ENCODE measurements at regions not wholly inside any gene's neighbourhood (a gene's known extent, or its start where the extent isn't known, plus 50 kb on each side); places are given as distances from the start of the nearest gene placed in this dataset.

DNA sequence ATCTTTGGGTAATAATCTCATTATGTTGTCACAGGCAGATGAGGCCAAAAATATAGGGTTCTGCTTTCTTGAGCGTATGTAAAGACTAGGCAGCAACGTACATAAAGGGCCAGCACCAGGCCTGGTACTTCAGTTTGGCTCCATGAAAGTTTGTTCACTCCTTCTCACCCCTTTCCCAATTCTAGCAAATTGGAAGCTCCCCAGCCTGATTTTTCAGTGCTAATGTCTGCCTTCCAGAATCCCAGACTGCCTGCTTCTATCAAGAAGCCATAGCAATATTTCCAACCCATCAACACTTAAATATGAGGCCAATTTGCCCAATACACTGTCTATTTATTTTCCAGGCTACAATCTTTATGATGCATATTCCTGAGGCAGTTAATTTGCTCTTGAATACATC, 93.4 kb upstream of the PTPRT start:
- Mint-ChIP-seq H3K36me3 (no peaks in the 10 kb centered on the region), H3K4me3 (no peak overlapping the region), H3K27me3 (peaks cover 20 to 23% of the 10 kb centered on the region in 2 donors), H3K27ac (no peak overlapping the region), H3K9me3 (peaks cover 0 to 3% of the 10 kb centered on the region in 2 donors), H3K4me1 (no peaks in the 10 kb centered on the region)
- DNase-seq (no peak), ATAC-seq (replicated peaks) (no peak)

DNA sequence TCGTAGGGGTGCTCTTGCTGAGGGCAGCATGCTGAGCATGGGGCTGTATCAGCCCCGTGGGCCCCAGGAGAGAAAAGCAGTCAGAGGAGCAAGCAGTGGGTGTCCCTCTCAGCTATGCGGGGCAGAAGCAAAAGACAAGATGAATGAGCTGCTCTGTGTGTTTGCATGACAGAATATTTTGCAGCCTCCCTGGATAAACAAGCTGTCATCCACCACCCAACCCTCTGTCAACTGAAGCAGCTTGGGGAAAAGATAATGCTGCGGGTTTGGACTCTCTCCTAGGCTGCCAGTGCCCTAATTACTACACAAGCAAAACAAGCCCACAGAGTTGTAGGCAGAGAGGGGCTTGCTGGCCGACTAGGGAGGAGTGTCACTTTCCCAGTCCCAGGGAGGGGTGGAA, 82.3 kb upstream of the PTPRT start:
- Mint-ChIP-seq H3K4me3 (no peak overlapping the region), H3K36me3 (no peaks in the 10 kb centered on the region), H3K9me3 (peaks cover 3 to 8% of the 10 kb centered on the region in 2 donors), H3K27me3 (peaks cover 5 to 10% of the 10 kb centered on the region in 2 donors), H3K27ac (no peak overlapping the region), H3K4me1 (no peaks in the 10 kb centered on the region)
- ATAC-seq (replicated peaks): no peak
- no peak for DNase-seq

GRCh38 chr20:43265449-43265848, 75.7 kb upstream of the PTPRT start:
- Mint-ChIP-seq H3K27ac (no peak overlapping the region), H3K4me1 (no peaks in the 10 kb centered on the region), H3K9me3 (no peaks in the 10 kb centered on the region), H3K36me3 (no peaks in the 10 kb centered on the region), H3K27me3 (no peaks in the 10 kb centered on the region), H3K4me3 (no peak overlapping the region)
- ATAC-seq (replicated peaks) (no peak), DNase-seq (no peak)

- Mint-ChIP-seq H3K27me3 (no peaks in the 10 kb centered on the region), H3K4me1 (no peaks in the 10 kb centered on the region), H3K36me3 (no peaks in the 10 kb centered on the region), H3K9me3 (peaks cover 0 to 5% of the 10 kb centered on the region in 2 donors), H3K4me3 (no peak overlapping the region), H3K27ac (no peak overlapping the region)
- ATAC-seq (replicated peaks) (no peak), DNase-seq (no peak)
Measured at GRCh38 chr20:43263226-43263625, 73.5 kb upstream of the PTPRT start.

DNA sequence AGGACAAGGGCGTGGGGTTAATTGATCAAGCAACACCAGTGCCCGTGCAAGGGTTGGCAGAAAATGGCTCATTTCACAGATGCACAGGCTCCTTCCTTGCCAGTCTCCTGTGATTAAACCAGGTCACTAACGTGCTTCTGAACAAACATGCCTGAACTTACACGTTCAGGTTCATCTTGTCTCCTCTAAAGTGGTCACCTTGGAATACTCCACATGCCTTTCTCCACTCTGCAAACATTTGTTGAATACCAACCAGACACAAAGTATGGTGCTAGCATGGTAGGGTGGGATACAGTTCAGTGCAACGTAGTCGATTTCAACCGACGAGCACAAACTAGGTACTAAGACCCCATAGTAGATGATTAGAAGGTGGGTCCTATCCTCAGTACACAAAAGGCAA, 72.6 kb upstream of the PTPRT start:
- H3K27ac Mint-ChIP-seq: no peak overlapping the region
- H3K27me3 Mint-ChIP-seq: no peaks in the 10 kb centered on the region
- ATAC-seq (replicated peaks): no peak
- H3K4me1 Mint-ChIP-seq: no peaks in the 10 kb centered on the region
- DNase-seq: no peak
- no peaks in the 10 kb centered on the region for H3K36me3 Mint-ChIP-seq
- H3K9me3 Mint-ChIP-seq: peaks cover 0 to 5% of the 10 kb centered on the region in 2 donors
- no peak overlapping the region for H3K4me3 Mint-ChIP-seq

DNA sequence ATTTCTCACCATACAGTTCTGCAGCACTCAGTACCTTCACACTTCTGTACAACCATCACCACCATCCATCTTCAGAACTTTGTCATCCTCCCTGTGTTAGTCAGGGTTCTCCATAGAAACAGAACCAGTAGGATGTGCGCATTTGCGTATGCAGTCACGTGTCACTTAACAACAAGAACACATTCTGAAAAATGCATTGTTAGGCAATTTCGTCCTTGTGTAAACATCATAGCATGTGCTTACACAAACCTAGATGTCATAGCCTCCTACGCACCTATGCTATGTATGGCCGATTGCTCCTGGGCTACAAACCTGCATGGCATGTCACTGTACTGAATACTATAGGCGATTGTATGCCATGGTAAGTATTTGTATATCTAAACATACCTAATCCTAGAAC, 66.2 kb upstream of the PTPRT start:
- Mint-ChIP-seq H3K9me3 (peaks cover 0 to 5% of the 10 kb centered on the region in 2 donors), H3K27ac (no peak overlapping the region), H3K4me3 (no peak overlapping the region), H3K27me3 (peaks cover 0 to 4% of the 10 kb centered on the region in 2 donors), H3K36me3 (no peaks in the 10 kb centered on the region), H3K4me1 (no peaks in the 10 kb centered on the region)
- no peak for DNase-seq
- ATAC-seq (replicated peaks): no peak

- ATAC-seq (replicated peaks) (no peak), DNase-seq (no peak)
- Mint-ChIP-seq H3K4me3 (no peak overlapping the region), H3K36me3 (no peaks in the 10 kb centered on the region), H3K27ac (no peak overlapping the region), H3K9me3 (no peaks in the 10 kb centered on the region), H3K27me3 (peaks cover 0 to 4% of the 10 kb centered on the region in 2 donors), H3K4me1 (no peaks in the 10 kb centered on the region)
Measured at GRCh38 chr20:43252761-43253160, 63.1 kb upstream of the PTPRT start.

DNA sequence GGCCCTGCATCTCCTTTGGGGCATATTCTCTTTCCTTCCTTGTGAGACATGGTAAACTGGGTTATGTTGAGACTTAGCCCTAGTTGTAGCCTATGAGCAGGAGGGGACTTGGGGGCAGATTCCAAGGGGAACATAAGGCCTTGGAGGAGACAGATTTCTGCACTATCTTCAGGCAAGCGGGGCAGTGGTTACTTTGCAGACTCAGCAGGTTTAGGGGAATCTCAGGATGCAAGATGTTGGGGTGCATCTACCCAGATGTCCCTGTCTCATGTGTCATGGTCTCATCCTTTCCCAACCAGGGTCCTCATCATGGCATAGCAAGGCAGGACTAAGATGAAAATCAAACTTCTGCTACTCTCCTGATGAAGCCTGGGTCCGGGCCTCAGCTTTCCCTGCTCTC, 58.6 kb upstream of the PTPRT start:
- H3K27ac Mint-ChIP-seq: no peak overlapping the region
- H3K4me3 Mint-ChIP-seq: no peak overlapping the region
- ATAC-seq (replicated peaks): no peak
- H3K36me3 Mint-ChIP-seq: no peaks in the 10 kb centered on the region
- peaks cover 0 to 10% of the 10 kb centered on the region in 2 donors for H3K27me3 Mint-ChIP-seq
- H3K9me3 Mint-ChIP-seq: no peaks in the 10 kb centered on the region
- no peaks in the 10 kb centered on the region for H3K4me1 Mint-ChIP-seq
- DNase-seq: no peak

DNA sequence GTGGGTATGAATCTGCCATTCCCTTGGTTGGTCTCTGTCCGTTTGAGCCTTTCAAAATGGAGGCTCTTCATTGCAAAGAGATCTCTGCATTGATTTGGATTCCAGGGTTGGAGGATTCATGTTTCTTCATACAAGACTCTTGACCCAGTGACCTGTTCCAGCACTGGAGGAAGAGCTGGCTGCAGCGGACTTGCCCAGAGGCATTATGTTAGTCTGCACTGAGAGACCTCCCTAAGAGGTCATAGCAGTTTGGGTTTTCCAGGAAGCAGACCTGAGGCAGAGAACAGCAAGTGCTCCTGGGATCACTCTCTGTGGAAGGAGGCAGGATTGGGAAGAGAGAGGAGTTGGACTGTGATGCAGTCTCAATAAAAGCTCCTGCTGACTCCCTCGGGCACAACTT, 57.7 kb upstream of the PTPRT start:
- no peaks in the 10 kb centered on the region for H3K9me3 Mint-ChIP-seq
- no peak overlapping the region for H3K27ac Mint-ChIP-seq
- no peaks in the 10 kb centered on the region for H3K36me3 Mint-ChIP-seq
- H3K27me3 Mint-ChIP-seq: peaks cover 0 to 7% of the 10 kb centered on the region in 2 donors
- ATAC-seq (replicated peaks) (no peak), DNase-seq (no peak)
- H3K4me1 Mint-ChIP-seq: no peaks in the 10 kb centered on the region
- no peak overlapping the region for H3K4me3 Mint-ChIP-seq

DNA sequence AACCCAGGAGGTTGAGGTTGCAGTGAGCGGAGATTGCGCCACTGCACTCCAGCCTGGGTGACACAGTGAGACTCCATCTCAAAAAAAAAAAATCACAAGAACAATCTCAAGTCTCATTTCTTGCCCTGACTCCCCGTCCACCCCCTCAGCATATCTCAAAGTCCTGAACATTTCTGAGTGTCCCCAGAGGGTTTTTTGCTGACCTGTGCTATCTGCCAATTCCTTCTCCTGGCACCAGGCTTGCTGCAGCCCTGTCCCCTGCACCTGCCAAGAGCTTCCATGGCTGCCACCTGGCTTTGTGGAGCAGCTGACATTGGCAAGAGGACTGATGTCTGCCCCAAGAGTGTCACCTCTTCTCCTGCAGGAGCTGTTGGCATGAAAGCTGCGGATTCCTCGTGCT, 54.9 kb upstream of the PTPRT start:
- Mint-ChIP-seq H3K4me1 (no peaks in the 10 kb centered on the region), H3K27me3 (peaks cover 0 to 5% of the 10 kb centered on the region in 2 donors), H3K9me3 (peaks cover 1 to 2% of the 10 kb centered on the region in 2 donors), H3K36me3 (no peaks in the 10 kb centered on the region), H3K4me3 (no peak overlapping the region), H3K27ac (no peak overlapping the region)
- ATAC-seq (replicated peaks) (no peak), DNase-seq (no peak)

GRCh38 chr20:43243672-43244269, 54.1 kb upstream of the PTPRT start:
- no peaks in the 10 kb centered on the region for H3K4me1 Mint-ChIP-seq
- no peaks in the 10 kb centered on the region for H3K36me3 Mint-ChIP-seq
- H3K4me3 Mint-ChIP-seq: no peak overlapping the region
- no peak overlapping the region for H3K27ac Mint-ChIP-seq
- peak in 1 of 2 donors; percentile 39 for ATAC-seq (replicated peaks)
- H3K9me3 Mint-ChIP-seq: peaks cover 10% of the 10 kb centered on the region in 2 donors
- DNase-seq: no peak
- peaks cover 0 to 5% of the 10 kb centered on the region in 2 donors for H3K27me3 Mint-ChIP-seq

DNA sequence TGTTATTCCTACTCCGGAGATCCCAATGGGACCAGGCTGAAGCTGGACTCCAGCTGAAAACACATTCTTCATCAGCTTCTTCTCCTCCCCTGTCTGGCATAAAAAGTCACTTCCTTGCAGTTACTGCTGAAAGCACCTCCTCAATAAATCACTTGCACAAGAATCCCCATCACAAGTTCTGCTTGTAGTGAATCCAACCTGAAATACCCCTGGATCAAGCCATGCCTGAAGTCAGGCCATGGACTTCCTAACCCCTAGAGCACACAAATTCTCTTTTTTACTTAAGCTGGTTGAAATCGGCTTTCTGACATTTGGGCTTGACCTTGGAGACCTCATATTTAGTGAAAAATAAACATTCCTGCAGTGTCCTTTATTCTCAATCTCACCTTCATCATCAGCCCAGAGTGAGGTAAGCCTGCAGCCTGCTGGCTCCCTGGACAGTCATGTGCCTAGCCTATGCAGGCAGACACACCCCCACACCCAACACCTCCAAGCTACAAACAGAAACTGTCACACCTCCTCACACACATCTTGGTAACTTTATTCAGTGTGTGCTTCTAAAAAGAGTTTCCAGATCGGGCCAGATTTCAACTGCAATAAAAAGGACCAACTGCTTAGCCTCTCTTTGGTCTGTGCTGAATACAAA, 51.5 kb upstream of the PTPRT start:
- ATAC-seq (replicated peaks) (no peak), DNase-seq (no peak)
- Mint-ChIP-seq H3K27ac (no peak overlapping the region), H3K9me3 (peaks cover 10 to 14% of the 10 kb centered on the region in 2 donors), H3K4me3 (no peak overlapping the region), H3K27me3 (peaks cover 0 to 7% of the 10 kb centered on the region in 2 donors), H3K36me3 (no peaks in the 10 kb centered on the region), H3K4me1 (no peaks in the 10 kb centered on the region)

Data from stimulated activated naive B cell treated with anti-CD40 and anti-IgM and Interleukin-4, amounts not matched to agents 10 μg/mL and 1 μg/mL and 100 μg/mL, for 72 hours (primary cell).